MM.1S (cell line): ENCODE measurements at regions not wholly inside any gene's neighbourhood (a gene's known extent, or its start where the extent isn't known, plus 50 kb on each side); places are given as distances from the start of the nearest gene placed in this dataset.

Experiments
- DNase-seq: peaks from one replicate; pipeline ENCODE4 v3.0.0-alpha.2; 2015
- H2AFZ ChIP-seq: fragments of 300-600 bp; sonication (generic); 2 replicates; pipeline ENCODE4 v1.6.0; 2016; ENCODE audit warnings: antibody characterized with exemption, low read length
- H3F3A ChIP-seq: fragments of 300-600 bp; sonication (generic); 2 replicates; pipeline ENCODE4 v1.6.1; 2016; ENCODE audit warnings: mild to moderate bottlenecking, antibody characterized with exemption, low read length, moderate library complexity, mixed read lengths; ENCODE audit not compliant: insufficient read depth
- H3K27ac ChIP-seq: fragments of 300-600 bp; sonication (generic); 2 replicates; pipeline ENCODE4 v1.5.1; 2016; ENCODE audit warnings: mild to moderate bottlenecking, low read length
- H3K27me3 ChIP-seq: fragments of 300-600 bp; sonication (generic); replicated peaks from 2 replicates; pipeline ENCODE4 v1.6.0; 2016; ENCODE audit warnings: low read length; ENCODE audit not compliant: insufficient read depth
- H3K36me3 ChIP-seq: fragments of 300-600 bp; sonication (generic); replicated peaks from 2 replicates; pipeline ENCODE4 v1.6.1; 2016; ENCODE audit warnings: mild to moderate bottlenecking, low read length, mixed read lengths; ENCODE audit not compliant: insufficient read depth
- H3K4me1 ChIP-seq: fragments of 300-600 bp; sonication (generic); 2 replicates; pipeline ENCODE4 v1.6.1; 2016; ENCODE audit warnings: low read length, mixed read lengths
- H3K4me2 ChIP-seq: fragments of 300-600 bp; sonication (generic); 2 replicates; pipeline ENCODE4 v1.6.0; 2016; ENCODE audit warnings: low read depth, low read length
- H3K4me3 ChIP-seq: fragments of 300-600 bp; sonication (generic); 2 replicates; pipeline ENCODE4 v1.5.1; 2016; ENCODE audit warnings: low read length, mixed read lengths
- H3K79me2 ChIP-seq: fragments of 300-600 bp; sonication (generic); 2 replicates; pipeline ENCODE4 v1.6.1; 2016; ENCODE audit warnings: mixed run types, low read length, mixed read lengths
- H3K9ac ChIP-seq: fragments of 300-600 bp; sonication (generic); 2 replicates; pipeline ENCODE4 v1.6.1; 2016; ENCODE audit warnings: low read length, mixed read lengths
- H3K9me2 ChIP-seq: fragments of 300-600 bp; sonication (generic); replicated peaks from 2 replicates; pipeline ENCODE4 v1.6.1; 2016; ENCODE audit warnings: mild to moderate bottlenecking, low read length, mixed read lengths; ENCODE audit not compliant: insufficient read depth
- H3K9me3 ChIP-seq: fragments of 300-600 bp; sonication (generic); replicated peaks from 2 replicates; pipeline ENCODE4 v1.6.1; 2016; ENCODE audit warnings: mild to moderate bottlenecking, low read length, mixed read lengths; ENCODE audit not compliant: insufficient read depth
- H4K20me1 ChIP-seq: fragments of 300-600 bp; sonication (generic); 2 replicates; pipeline ENCODE4 v1.6.1; 2016; ENCODE audit warnings: mild to moderate bottlenecking, low read length, moderate library complexity, mixed read lengths; ENCODE audit not compliant: insufficient read depth
- CTCF ChIP-seq: fragments of 300-600 bp; sonication (generic); IDR thresholded peaks from 2 replicates; pipeline ENCODE4 v1.5.1; 2016; ENCODE audit warnings: antibody characterized with exemption, low read length, mixed read lengths
- EZH2 ChIP-seq: fragments of 300-600 bp; sonication (generic); optimal IDR thresholded peaks from 2 replicates; pipeline ENCODE3; 2017; ENCODE audit warnings: low read depth, mild to moderate bottlenecking, antibody characterized with exemption, low read length, mixed read lengths
- EZH2phosphoT487 ChIP-seq: fragments of 300-600 bp; sonication (generic); IDR thresholded peaks from 2 replicates; pipeline ENCODE4 v1.6.1; 2018; ENCODE audit warnings: antibody characterized with exemption, low read length

GRCh38 chr12:47017041-47017713 is 62.2 kb upstream of the PCED1B start:
- Histone ChIP-seq H2AFZ (no peak overlapping the region), H3K9ac (no peak overlapping the region), H3K27ac (no peak overlapping the region), H3K79me2 (no peaks in the 10 kb centered on the region), H3K4me3 (no peak overlapping the region), H3K36me3 (no peaks in the 10 kb centered on the region), H3K4me2 (no peak overlapping the region), H3K9me3 (no peaks in the 10 kb centered on the region), H3K27me3 (no peaks in the 10 kb centered on the region), H3F3A (no peaks in the 10 kb centered on the region), H3K4me1 (no peaks in the 10 kb centered on the region), H4K20me1 (no peaks in the 10 kb centered on the region), H3K9me2 (no peaks in the 10 kb centered on the region)
- no peak for TF ChIP-seq CTCF
- no peak for TF ChIP-seq EZH2
- TF ChIP-seq EZH2phosphoT487 = no peak
- DNase-seq = no peak

- H3K27ac ChIP-seq = no peak overlapping the region
- no peak overlapping the region for H3K4me3 ChIP-seq
- H3K36me3 ChIP-seq = no peaks in the 10 kb centered on the region
- H3K9me3 ChIP-seq = no peaks in the 10 kb centered on the region
- H2AFZ ChIP-seq = no peak overlapping the region
- no peaks in the 10 kb centered on the region for H3K79me2 ChIP-seq
- no peaks in the 10 kb centered on the region for H3F3A ChIP-seq
- H3K4me1 ChIP-seq = no peaks in the 10 kb centered on the region
- no peak for DNase-seq
- H3K9ac ChIP-seq = no peak overlapping the region
- TF ChIP-seq EZH2 (no peak), CTCF (no peak), EZH2phosphoT487 (no peak)
- no peaks in the 10 kb centered on the region for H3K27me3 ChIP-seq
- no peaks in the 10 kb centered on the region for H3K9me2 ChIP-seq
- no peaks in the 10 kb centered on the region for H4K20me1 ChIP-seq
- H3K4me2 ChIP-seq = no peak overlapping the region
These were observed 61.4 kb upstream of the PCED1B start for GRCh38 chr12:47017901-47018475.

GRCh38 chr12:47020211-47020821 is 59.1 kb upstream of the PCED1B start:
- Histone ChIP-seq H3K36me3 (no peaks in the 10 kb centered on the region), H2AFZ (no peak overlapping the region), H3K27me3 (no peaks in the 10 kb centered on the region), H3K9me2 (no peaks in the 10 kb centered on the region), H3K79me2 (no peaks in the 10 kb centered on the region), H3F3A (no peaks in the 10 kb centered on the region), H3K4me2 (no peak overlapping the region), H3K4me1 (no peaks in the 10 kb centered on the region), H4K20me1 (no peaks in the 10 kb centered on the region), H3K9me3 (no peaks in the 10 kb centered on the region), H3K9ac (no peak overlapping the region), H3K27ac (no peak overlapping the region), H3K4me3 (no peak overlapping the region)
- no peak for DNase-seq
- TF ChIP-seq CTCF = no peak
- no peak for TF ChIP-seq EZH2phosphoT487
- no peak for TF ChIP-seq EZH2
